ENCODE measurements at regions not wholly inside any gene's neighbourhood (a gene's known extent, or its start where the extent isn't known, plus 50 kb on each side); places are given as distances from the start of the nearest gene placed in this dataset.
A peak's percentile ranks its signal among the peaks of the same experiment; 100 is the strongest.
"Not testable (repeated sequence)": the region's sequence is repeated elsewhere in the genome, so short reads cannot be mapped to it uniquely, and the experiment has no call there.

GRCh38 chr4:187070158-187070557 lies 346.5 kb upstream of the FAT1 start:
- DNase-seq: no peak

GRCh38 chr4:187070740-187071139 lies 347.1 kb upstream of the FAT1 start:
- no peak for DNase-seq

- peak; percentile 95 for DNase-seq
Measured at GRCh38 chr4:187071946-187072600, 348.4 kb upstream of the FAT1 start.

- DNase-seq: no peak
Measured at GRCh38 chr4:187073820-187074219, 350.2 kb upstream of the FAT1 start.

- DNase-seq: peak; percentile 5
Measured at GRCh38 chr4:187075514-187075913, 351.9 kb upstream of the FAT1 start.

GRCh38 chr4:187077744-187078401 lies 354.2 kb upstream of the FAT1 start:
- DNase-seq: no peak

GRCh38 chr4:187084701-187085100 lies 361.0 kb upstream of the FAT1 start:
- no peak for DNase-seq

GRCh38 chr4:187085339-187085738 lies 361.7 kb upstream of the FAT1 start:
- no peak for DNase-seq

GRCh38 chr4:187086151-187086550 lies 362.5 kb upstream of the FAT1 start:
- no peak for DNase-seq

- DNase-seq: no peak
Measured at GRCh38 chr4:187088070-187088799, 364.6 kb upstream of the FAT1 start.

GRCh38 chr4:187090401-187090800 lies 366.7 kb upstream of the FAT1 start:
- DNase-seq: no peak

GRCh38 chr4:187090832-187091231 lies 367.2 kb upstream of the FAT1 start:
- not testable (repeated sequence) for DNase-seq

GRCh38 chr4:187094144-187094543 lies 370.5 kb upstream of the FAT1 start:
- DNase-seq: no peak

- DNase-seq: no peak
Measured at GRCh38 chr4:187098429-187098828, 374.8 kb upstream of the FAT1 start.

- no peak for DNase-seq
Measured at GRCh38 chr4:187103351-187103750, 379.7 kb upstream of the FAT1 start.

- DNase-seq: no peak
Measured at GRCh38 chr4:187108845-187109244, 385.2 kb upstream of the FAT1 start.

- DNase-seq: no peak
Measured at GRCh38 chr4:187109636-187110035, 386.0 kb upstream of the FAT1 start.

- no peak for DNase-seq
Measured at GRCh38 chr4:187118166-187118565, 394.5 kb upstream of the FAT1 start.

GRCh38 chr4:187118602-187119120 lies 395.0 kb upstream of the FAT1 start:
- no peak for DNase-seq

- peak; percentile 84 for DNase-seq
Measured at GRCh38 chr4:187124331-187124730, 400.7 kb upstream of the FAT1 start.

- DNase-seq: peak; percentile 49
Measured at GRCh38 chr4:187125062-187125461, 401.4 kb upstream of the FAT1 start.

- no peak for DNase-seq
Measured at GRCh38 chr4:187127456-187127855, 403.8 kb upstream of the FAT1 start.

- peak; percentile 41 for DNase-seq
Measured at GRCh38 chr4:187128222-187128621, 404.6 kb upstream of the FAT1 start.
